GM12878 (cell line): ENCODE measurements at regions not wholly inside any gene's neighbourhood (a gene's known extent, or its start where the extent isn't known, plus 50 kb on each side); places are given as distances from the start of the nearest gene placed in this dataset.
A peak's percentile ranks its signal among the peaks of the same experiment; 100 is the strongest.
"Not testable (repeated sequence)": the region's sequence is repeated elsewhere in the genome, so short reads cannot be mapped to it uniquely, and the experiment has no call there.

Experiments
- ATAC-seq: fragments of 200-7000 bp; cut with Tn5 transposase; 3 replicates; pipeline ENCODE4 v1.9.1; 2020; ENCODE audit warnings: mild to moderate bottlenecking, moderate library complexity
- BruUV-seq: library from RNA; stranded (reverse); fragments of 400-500 nt; replicated peaks from 2 replicates; lab custom pipeline; 2021; lab: Mats Ljungman, UMichigan
- CTCF ChIA-PET: fragments of 300-600 bp; sonication (Branson Sonifier 250); formaldehyde crosslinking; extraction: SDS; loops from one replicate; lab custom pipeline; 2021; ENCODE audit warnings: inconsistent platforms; lab: Yijun Ruan, JAX
- POLR2A ChIA-PET: fragments of 350-600 bp; formaldehyde crosslinking; extraction: SDS; loops from one replicate; lab custom pipeline; 2021; ENCODE audit warnings: inconsistent platforms; lab: Charles Lee
- RAD21 ChIA-PET: fragments of 300-600 bp; sonication (Branson Sonifier 250); formaldehyde crosslinking; loops from one replicate; lab custom pipeline; 2023; ENCODE audit warnings: antibody characterized with exemption; ENCODE audit not compliant: unreplicated experiment; lab: Charles Lee
- SMC1A ChIA-PET: fragments of 300-600 bp; sonication (Branson Sonifier 250); formaldehyde crosslinking; loops from one replicate; lab custom pipeline; 2023; ENCODE audit not compliant: unreplicated experiment, uncharacterized antibody; lab: Charles Lee
- DNase-seq: peaks from one replicate; pipeline ENCODE4 v3.0.0-alpha.2; 2011; ENCODE audit warnings: low read depth, low spot score
- FAIRE-seq: peaks from 3 replicates; lab custom pipeline; 2011; peaks lifted over from hg19 to GRCh38; lab: Jason Lieb, UNC
- H2AFZ ChIP-seq: 2 replicates; pipeline ENCODE4 v1.6.0; 2011; ENCODE audit warnings: low read depth, low read length, control low read depth; ENCODE audit not compliant: control insufficient read depth
- H3K27ac ChIP-seq: 2 replicates; pipeline ENCODE4 v1.5.1; 2011; ENCODE audit warnings: control low read depth; ENCODE audit not compliant: control insufficient read depth, insufficient read depth
- H3K27me3 ChIP-seq, 2 experiments: replicated peaks in 1 of 2; 2 replicates each; pipeline versions ENCODE4 v1.6.0 to v1.6.1; 2011; ENCODE audit warnings: low read length in 1 of 2; ENCODE audit not compliant: control insufficient read depth in 2 of 2, insufficient read depth in 2 of 2
- H3K36me3 ChIP-seq, 2 experiments: 2 replicates each; pipeline ENCODE4 v1.5.1; 2011; ENCODE audit warnings: low read length in 1 of 2; ENCODE audit not compliant: control insufficient read depth in 2 of 2, insufficient read depth in 2 of 2
- H3K4me1 ChIP-seq: 2 replicates; pipeline ENCODE4 v1.6.1; 2011; ENCODE audit warnings: mild to moderate bottlenecking, low read length, moderate library complexity, mixed read lengths; ENCODE audit not compliant: control insufficient read depth, insufficient read depth
- H3K4me2 ChIP-seq: 2 replicates; pipeline ENCODE4 v1.6.0; 2011; ENCODE audit warnings: control low read depth; ENCODE audit not compliant: control insufficient read depth, insufficient read depth
- H3K4me3 ChIP-seq: fragments of 200-600 bp; sonication (generic); 2 replicates; pipeline ENCODE4 v1.5.1; 2016
- H3K79me2 ChIP-seq: 2 replicates; pipeline ENCODE4 v1.6.0; 2011; ENCODE audit warnings: low read length; ENCODE audit not compliant: control insufficient read depth, insufficient read depth
- H3K9ac ChIP-seq: 2 replicates; pipeline ENCODE4 v1.8.0; 2011; ENCODE audit warnings: low read length, control low read depth, mixed read lengths; ENCODE audit not compliant: control insufficient read depth, insufficient read depth
- H3K9me3 ChIP-seq: replicated peaks from 3 replicates; pipeline ENCODE4 v1.5.1; 2011; ENCODE audit warnings: mild to moderate bottlenecking, low read length; ENCODE audit not compliant: control insufficient read depth, insufficient read depth
- H4K20me1 ChIP-seq: 2 replicates; pipeline ENCODE4 v1.6.0; 2011; ENCODE audit not compliant: control insufficient read depth, insufficient read depth
- MTA3 ChIP-seq: IDR thresholded peaks from 2 replicates; pipeline ENCODE4 v1.6.1; 2012; ENCODE audit warnings: low read length, inconsistent platforms, borderline replicate concordance
- POLR2A ChIP-seq: IDR thresholded peaks from 2 replicates; pipeline ENCODE4 v1.6.1; 2011; ENCODE audit warnings: low read depth, mild to moderate bottlenecking, low read length
- POU2F2 ChIP-seq: IDR thresholded peaks from 3 replicates; pipeline ENCODE4 v1.6.1; 2011; ENCODE audit warnings: low read depth, mild to moderate bottlenecking, low read length, borderline replicate concordance
- SREBF1 ChIP-seq: IDR thresholded peaks from 2 replicates; pipeline ENCODE4 v1.6.1; 2012; ENCODE audit warnings: mild to moderate bottlenecking, low read length
- SRF ChIP-seq, 2 experiments: IDR thresholded peaks; 2 replicates each; pipeline ENCODE4 v1.6.1; 2011; ENCODE audit warnings: low read depth in 2 of 2, low read length in 2 of 2, mild to moderate bottlenecking in 1 of 2, moderate library complexity in 1 of 2
- STAT1 ChIP-seq: fragments of 450-650 bp; conservative IDR thresholded peaks from 2 replicates; pipeline ENCODE4 v1.6.1; 2014; ENCODE audit warnings: antibody characterized with exemption, mild to moderate bottlenecking
- WGBS: methylation state at CpG from one replicate; pipeline ENCODE4 v1.1.6; 2016; ENCODE audit warnings: low lambda C conversion rate; ENCODE audit not compliant: insufficient replicate concordance, insufficient coverage; ENCODE audit errors: missing lambda C conversion rate; 5-methylcytosine and 5-hydroxymethylcytosine counted together
- in situ Hi-C: fragments of 300-500 bp; cut with MboI; formaldehyde crosslinking; loops from 9 replicates; pipeline ENCODE4 v1.14.3; 2018; ENCODE audit warnings: mixed read lengths
- intact Hi-C: fragments of 100-400 bp; cut with micrococcal nuclease; formaldehyde crosslinking; loops from one replicate; pipeline ENCODE4 v1.14.2; 2022; ENCODE audit not compliant: unreplicated experiment

DNA sequence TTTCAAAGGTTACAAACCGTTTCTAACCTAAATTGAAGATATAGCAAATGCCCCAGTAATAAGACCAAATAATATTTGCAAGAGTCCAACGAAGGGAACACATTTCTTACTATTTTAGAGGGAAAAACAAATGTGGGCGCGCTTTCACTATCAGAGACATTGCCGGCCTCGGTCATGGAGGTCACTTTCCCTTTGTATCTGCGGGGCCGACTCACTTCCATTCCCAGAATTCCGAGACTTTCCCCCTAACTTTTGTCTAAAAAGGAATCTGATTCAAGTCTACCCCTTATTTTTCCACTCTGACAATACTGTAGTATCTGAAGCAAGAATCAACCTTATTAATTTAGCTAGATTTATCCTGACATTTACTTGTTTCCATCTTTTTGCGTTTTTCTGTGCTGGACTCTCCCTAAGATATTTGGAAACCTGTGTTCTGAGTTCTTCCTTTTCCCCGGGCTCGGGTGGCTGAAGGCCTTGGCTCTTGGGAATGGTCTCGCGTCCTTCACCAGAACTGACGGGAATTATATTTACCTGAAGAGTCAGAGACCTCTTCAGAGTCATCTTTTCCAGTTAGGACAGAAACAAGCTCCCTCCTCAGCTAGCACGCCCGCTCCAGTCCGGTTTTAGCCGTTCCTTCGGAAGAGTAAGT lies 71.8 kb upstream of the ZNF184 start:
- SMC1A ChIA-PET, result interaction anchor here (1.6 kb wide), 1 partner anchor 208 kb away, joined by 4 read pairs; no protein-coding TSS in a partner anchor
- WGBS, result 29% methylated on average over 20 of the region's 20 CpGs
- H4K20me1 ChIP-seq, result no peaks in the 10 kb centered on the region
- no peaks in the 10 kb centered on the region for H3K27me3 ChIP-seq
- intact Hi-C loops, result loop anchor here (5.0 kb wide), 1 partner anchor 42 kb away; no protein-coding TSS in a partner anchor
- POLR2A ChIA-PET, result no interaction called here
- DNase-seq (no peak), ATAC-seq (no peak; the same call in 1 of the 3 replicates), FAIRE-seq (no peak)
- H3K4me1 ChIP-seq, result no peaks in the 10 kb centered on the region
- no TSS peak for BruUV-seq
- RAD21 ChIA-PET, result interaction anchor here (1.0 to 1.1 kb wide), 2 partner anchors 232 to 254 kb away, joined by 3 read pairs; no protein-coding TSS in a partner anchor
- peak overlapping the region; percentile 5 for H3K27ac ChIP-seq
- CTCF ChIA-PET, result interaction anchor here (0.9 to 1.7 kb wide), 4 partner anchors 26 to 208 kb away, joined by 3 to 7 read pairs (median 4); partner anchors contain the start of gene ZNF184
- H3K4me3 ChIP-seq, result peak overlapping the region; percentile 75
- H2AFZ ChIP-seq, result peak overlapping the region; percentile 79
- H3K9me3 ChIP-seq, result peaks cover 6% of the 10 kb centered on the region; the same call in 2 of the 3 replicates
- H3K4me2 ChIP-seq, result peak overlapping the region; percentile 56
- no peaks in the 10 kb centered on the region for H3K79me2 ChIP-seq
- in situ Hi-C loops, result no loop called here
- TF ChIP-seq POLR2A (no peak), SREBF1 (no peak), POU2F2 (no peak), MTA3 (0 out of 2 replicates have a peak, but pooled peaks have one; percentile 27), STAT1 (no peak), SRF (IDR thresholded peaks at IDR 0.05; ENCODE audit: low read depth in 2 of 2, low read length in 2 of 2) (no peak)
- H3K36me3 ChIP-seq, result no peaks in the 10 kb centered on the region
- peak overlapping the region; percentile 35; the same call in 1 of the 2 replicates for H3K9ac ChIP-seq

DNA sequence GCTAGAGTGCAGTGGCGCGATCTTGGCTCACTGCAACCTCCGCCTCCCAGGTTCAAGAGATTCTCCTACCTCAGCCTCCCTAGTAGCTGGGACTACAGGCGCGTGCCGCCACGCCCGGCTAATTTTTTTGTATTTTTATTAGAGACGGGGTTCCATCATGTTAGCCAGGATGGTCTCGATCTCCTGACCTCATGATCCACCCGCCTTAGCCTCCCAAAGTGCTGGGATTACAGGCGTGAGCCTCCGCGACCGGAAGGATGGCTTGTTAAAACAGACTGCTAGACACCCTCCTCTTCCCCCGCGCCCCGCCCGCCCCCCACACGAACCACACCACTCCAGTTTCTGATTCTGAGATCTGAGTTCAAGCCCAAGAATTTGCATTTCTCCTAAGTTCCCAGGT lies 71.2 kb upstream of the ZNF184 start:
- DNase-seq, FAIRE-seq, ATAC-seq, H3K27me3 ChIP-seq, BruUV-seq, H3K9ac ChIP-seq, RAD21 ChIA-PET, H3K27ac ChIP-seq, H3K79me2 ChIP-seq, H3K9me3 ChIP-seq, intact Hi-C loops, in situ Hi-C loops, H4K20me1 ChIP-seq, H3K4me1 ChIP-seq, H3K36me3 ChIP-seq, POLR2A ChIA-PET, SMC1A ChIA-PET: not testable (repeated sequence)
- H3K4me2 ChIP-seq, result peak overlapping the region; percentile 56
- H2AFZ ChIP-seq, result peak overlapping the region; percentile 79; the same call in 1 of the 2 replicates
- 0 out of 3 replicates have a peak, but pooled peaks have one; percentile 28 for TF ChIP-seq POU2F2
- CTCF ChIA-PET, result interaction anchor here (1.0 kb wide), 1 partner anchor 26 kb away, joined by 3 read pairs; no protein-coding TSS in a partner anchor
- 47% methylated on average over 20 of the region's 20 CpGs for WGBS
- H3K4me3 ChIP-seq, result peak overlapping the region; percentile 75; the same call in 1 of the 2 replicates
